ENCODE measurements at regions not wholly inside any gene's neighbourhood (a gene's known extent, or its start where the extent isn't known, plus 50 kb on each side); places are given as distances from the start of the nearest gene placed in this dataset.

DNA sequence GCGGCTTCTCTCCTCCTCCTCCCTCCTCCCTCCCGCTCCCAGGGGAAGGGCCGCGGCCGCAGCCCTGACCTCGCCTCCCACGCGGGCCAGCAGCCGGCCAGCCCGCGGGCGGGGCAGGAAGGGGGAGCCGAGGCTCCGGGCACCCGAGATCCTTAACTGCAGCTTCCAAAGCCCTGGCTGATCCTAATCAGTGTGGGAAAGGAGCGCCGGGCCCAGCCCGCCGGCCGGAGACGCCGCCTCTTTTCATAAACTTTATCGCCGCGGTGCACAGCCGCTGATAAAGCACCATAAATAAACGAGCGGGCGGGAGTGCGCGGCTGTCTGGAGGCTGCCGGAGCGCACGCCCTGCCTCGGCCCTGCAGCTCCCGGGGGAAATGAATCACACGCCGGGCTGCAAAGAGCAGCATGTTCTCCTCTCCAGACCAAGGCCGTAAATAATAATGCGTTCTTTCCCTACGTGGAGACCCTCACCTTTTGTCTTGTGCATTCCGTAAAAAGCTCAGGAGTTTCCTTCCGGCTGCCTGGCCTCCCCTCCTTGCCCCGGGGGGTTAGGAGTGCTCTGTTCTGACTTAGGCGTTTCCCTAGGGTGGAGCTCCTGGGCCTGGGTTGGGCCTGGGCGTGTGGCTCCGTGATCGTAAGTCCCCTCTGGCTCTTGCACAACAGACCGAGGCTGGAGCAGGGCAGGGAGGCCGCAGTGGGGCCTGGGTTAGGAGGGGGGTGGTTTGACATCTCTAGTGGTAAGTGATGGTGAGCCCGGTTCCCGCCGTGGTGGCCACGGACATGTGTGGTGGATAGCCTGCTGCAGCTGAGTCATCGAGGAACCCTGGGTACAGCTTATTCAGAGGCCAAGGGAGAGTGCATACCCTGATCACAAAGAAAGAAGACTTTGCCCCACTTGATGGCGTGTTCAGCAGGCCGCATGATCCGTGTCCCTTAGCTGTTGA is 132.6 kb upstream of the HES1 start (continued):
- TF ChIP-seq, protein P1, sequence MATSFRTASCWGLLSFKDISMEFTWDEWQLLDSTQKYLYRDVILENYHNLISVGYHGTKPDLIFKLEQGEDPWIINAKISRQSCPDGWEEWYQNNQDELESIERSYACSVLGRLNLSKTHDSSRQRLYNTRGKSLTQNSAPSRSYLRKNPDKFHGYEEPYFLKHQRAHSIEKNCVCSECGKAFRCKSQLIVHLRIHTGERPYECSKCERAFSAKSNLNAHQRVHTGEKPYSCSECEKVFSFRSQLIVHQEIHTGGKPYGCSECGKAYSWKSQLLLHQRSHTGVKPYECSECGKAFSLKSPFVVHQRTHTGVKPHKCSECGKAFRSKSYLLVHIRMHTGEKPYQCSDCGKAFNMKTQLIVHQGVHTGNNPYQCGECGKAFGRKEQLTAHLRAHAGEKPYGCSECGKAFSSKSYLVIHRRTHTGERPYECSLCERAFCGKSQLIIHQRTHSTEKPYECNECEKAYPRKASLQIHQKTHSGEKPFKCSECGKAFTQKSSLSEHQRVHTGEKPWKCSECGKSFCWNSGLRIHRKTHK (tag by site-specific recombination; IDR thresholded peaks at IDR 0.05) = no peak
- TF ChIP-seq, protein P2, sequence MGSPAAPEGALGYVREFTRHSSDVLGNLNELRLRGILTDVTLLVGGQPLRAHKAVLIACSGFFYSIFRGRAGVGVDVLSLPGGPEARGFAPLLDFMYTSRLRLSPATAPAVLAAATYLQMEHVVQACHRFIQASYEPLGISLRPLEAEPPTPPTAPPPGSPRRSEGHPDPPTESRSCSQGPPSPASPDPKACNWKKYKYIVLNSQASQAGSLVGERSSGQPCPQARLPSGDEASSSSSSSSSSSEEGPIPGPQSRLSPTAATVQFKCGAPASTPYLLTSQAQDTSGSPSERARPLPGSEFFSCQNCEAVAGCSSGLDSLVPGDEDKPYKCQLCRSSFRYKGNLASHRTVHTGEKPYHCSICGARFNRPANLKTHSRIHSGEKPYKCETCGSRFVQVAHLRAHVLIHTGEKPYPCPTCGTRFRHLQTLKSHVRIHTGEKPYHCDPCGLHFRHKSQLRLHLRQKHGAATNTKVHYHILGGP (tag by site-specific recombination; IDR thresholded peaks at IDR 0.05) = no peak; the same call in 1 of the 2 replicates
- TF ChIP-seq, protein P3, sequence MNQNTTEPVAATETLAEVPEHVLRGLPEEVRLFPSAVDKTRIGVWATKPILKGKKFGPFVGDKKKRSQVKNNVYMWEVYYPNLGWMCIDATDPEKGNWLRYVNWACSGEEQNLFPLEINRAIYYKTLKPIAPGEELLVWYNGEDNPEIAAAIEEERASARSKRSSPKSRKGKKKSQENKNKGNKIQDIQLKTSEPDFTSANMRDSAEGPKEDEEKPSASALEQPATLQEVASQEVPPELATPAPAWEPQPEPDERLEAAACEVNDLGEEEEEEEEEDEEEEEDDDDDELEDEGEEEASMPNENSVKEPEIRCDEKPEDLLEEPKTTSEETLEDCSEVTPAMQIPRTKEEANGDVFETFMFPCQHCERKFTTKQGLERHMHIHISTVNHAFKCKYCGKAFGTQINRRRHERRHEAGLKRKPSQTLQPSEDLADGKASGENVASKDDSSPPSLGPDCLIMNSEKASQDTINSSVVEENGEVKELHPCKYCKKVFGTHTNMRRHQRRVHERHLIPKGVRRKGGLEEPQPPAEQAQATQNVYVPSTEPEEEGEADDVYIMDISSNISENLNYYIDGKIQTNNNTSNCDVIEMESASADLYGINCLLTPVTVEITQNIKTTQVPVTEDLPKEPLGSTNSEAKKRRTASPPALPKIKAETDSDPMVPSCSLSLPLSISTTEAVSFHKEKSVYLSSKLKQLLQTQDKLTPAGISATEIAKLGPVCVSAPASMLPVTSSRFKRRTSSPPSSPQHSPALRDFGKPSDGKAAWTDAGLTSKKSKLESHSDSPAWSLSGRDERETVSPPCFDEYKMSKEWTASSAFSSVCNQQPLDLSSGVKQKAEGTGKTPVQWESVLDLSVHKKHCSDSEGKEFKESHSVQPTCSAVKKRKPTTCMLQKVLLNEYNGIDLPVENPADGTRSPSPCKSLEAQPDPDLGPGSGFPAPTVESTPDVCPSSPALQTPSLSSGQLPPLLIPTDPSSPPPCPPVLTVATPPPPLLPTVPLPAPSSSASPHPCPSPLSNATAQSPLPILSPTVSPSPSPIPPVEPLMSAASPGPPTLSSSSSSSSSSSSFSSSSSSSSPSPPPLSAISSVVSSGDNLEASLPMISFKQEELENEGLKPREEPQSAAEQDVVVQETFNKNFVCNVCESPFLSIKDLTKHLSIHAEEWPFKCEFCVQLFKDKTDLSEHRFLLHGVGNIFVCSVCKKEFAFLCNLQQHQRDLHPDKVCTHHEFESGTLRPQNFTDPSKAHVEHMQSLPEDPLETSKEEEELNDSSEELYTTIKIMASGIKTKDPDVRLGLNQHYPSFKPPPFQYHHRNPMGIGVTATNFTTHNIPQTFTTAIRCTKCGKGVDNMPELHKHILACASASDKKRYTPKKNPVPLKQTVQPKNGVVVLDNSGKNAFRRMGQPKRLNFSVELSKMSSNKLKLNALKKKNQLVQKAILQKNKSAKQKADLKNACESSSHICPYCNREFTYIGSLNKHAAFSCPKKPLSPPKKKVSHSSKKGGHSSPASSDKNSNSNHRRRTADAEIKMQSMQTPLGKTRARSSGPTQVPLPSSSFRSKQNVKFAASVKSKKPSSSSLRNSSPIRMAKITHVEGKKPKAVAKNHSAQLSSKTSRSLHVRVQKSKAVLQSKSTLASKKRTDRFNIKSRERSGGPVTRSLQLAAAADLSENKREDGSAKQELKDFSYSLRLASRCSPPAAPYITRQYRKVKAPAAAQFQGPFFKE (tag by site-specific recombination; IDR thresholded peaks at IDR 0.05; ENCODE audit: borderline replicate concordance) = no peak
- TF ChIP-seq ZNF311 (tag by site-specific recombination; IDR thresholded peaks at IDR 0.05; ENCODE audit: borderline replicate concordance) (no peak), REPIN1 (tag by site-specific recombination; IDR thresholded peaks at IDR 0.05; ENCODE audit: low read depth) (no peak), IKZF3 (tag by site-specific recombination; IDR thresholded peaks at IDR 0.05) (peak; percentile 70), ZNF202 (tag by site-specific recombination; IDR thresholded peaks at IDR 0.05; ENCODE audit: borderline replicate concordance) (no peak), PRDM1 (tag by site-specific recombination; IDR thresholded peaks at IDR 0.05) (0 out of 2 replicates have a peak, but pooled peaks have one; percentile 5), ZNF10 (tag by site-specific recombination; IDR thresholded peaks at IDR 0.05) (peak; percentile 86), ZFHX2 (tag by site-specific recombination; conservative IDR thresholded peaks at IDR 0.05) (peak; percentile 92), ZNF112 (tag by site-specific recombination; IDR thresholded peaks at IDR 0.05) (no peak)
- TF ChIP-seq, protein P4, sequence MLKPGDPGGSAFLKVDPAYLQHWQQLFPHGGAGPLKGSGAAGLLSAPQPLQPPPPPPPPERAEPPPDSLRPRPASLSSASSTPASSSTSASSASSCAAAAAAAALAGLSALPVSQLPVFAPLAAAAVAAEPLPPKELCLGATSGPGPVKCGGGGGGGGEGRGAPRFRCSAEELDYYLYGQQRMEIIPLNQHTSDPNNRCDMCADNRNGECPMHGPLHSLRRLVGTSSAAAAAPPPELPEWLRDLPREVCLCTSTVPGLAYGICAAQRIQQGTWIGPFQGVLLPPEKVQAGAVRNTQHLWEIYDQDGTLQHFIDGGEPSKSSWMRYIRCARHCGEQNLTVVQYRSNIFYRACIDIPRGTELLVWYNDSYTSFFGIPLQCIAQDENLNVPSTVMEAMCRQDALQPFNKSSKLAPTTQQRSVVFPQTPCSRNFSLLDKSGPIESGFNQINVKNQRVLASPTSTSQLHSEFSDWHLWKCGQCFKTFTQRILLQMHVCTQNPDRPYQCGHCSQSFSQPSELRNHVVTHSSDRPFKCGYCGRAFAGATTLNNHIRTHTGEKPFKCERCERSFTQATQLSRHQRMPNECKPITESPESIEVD (tag by site-specific recombination; IDR thresholded peaks at IDR 0.05) = peak; percentile 37; the same call in 1 of the 2 replicates
- TF ChIP-seq, protein P5, sequence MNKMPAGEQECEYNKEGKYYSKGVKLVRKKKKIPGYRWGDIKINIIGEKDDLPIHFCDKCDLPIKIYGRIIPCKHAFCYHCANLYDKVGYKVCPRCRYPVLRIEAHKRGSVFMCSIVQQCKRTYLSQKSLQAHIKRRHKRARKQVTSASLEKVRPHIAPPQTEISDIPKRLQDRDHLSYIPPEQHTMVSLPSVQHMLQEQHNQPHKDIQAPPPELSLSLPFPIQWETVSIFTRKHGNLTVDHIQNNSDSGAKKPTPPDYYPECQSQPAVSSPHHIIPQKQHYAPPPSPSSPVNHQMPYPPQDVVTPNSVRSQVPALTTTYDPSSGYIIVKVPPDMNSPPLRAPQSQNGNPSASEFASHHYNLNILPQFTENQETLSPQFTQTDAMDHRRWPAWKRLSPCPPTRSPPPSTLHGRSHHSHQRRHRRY (tag by site-specific recombination; IDR thresholded peaks at IDR 0.05) = no peak; the same call in 1 of the 2 replicates
- TF ChIP-seq, protein P6, sequence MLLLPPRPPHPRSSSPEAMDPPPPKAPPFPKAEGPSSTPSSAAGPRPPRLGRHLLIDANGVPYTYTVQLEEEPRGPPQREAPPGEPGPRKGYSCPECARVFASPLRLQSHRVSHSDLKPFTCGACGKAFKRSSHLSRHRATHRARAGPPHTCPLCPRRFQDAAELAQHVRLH (tag by site-specific recombination; IDR thresholded peaks at IDR 0.05) = no peak
- TF ChIP-seq, protein P7, sequence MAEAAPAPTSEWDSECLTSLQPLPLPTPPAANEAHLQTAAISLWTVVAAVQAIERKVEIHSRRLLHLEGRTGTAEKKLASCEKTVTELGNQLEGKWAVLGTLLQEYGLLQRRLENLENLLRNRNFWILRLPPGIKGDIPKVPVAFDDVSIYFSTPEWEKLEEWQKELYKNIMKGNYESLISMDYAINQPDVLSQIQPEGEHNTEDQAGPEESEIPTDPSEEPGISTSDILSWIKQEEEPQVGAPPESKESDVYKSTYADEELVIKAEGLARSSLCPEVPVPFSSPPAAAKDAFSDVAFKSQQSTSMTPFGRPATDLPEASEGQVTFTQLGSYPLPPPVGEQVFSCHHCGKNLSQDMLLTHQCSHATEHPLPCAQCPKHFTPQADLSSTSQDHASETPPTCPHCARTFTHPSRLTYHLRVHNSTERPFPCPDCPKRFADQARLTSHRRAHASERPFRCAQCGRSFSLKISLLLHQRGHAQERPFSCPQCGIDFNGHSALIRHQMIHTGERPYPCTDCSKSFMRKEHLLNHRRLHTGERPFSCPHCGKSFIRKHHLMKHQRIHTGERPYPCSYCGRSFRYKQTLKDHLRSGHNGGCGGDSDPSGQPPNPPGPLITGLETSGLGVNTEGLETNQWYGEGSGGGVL (tag by site-specific recombination; IDR thresholded peaks at IDR 0.05) = no peak; the same call in none of the 2 replicates
- TF ChIP-seq, protein P8, sequence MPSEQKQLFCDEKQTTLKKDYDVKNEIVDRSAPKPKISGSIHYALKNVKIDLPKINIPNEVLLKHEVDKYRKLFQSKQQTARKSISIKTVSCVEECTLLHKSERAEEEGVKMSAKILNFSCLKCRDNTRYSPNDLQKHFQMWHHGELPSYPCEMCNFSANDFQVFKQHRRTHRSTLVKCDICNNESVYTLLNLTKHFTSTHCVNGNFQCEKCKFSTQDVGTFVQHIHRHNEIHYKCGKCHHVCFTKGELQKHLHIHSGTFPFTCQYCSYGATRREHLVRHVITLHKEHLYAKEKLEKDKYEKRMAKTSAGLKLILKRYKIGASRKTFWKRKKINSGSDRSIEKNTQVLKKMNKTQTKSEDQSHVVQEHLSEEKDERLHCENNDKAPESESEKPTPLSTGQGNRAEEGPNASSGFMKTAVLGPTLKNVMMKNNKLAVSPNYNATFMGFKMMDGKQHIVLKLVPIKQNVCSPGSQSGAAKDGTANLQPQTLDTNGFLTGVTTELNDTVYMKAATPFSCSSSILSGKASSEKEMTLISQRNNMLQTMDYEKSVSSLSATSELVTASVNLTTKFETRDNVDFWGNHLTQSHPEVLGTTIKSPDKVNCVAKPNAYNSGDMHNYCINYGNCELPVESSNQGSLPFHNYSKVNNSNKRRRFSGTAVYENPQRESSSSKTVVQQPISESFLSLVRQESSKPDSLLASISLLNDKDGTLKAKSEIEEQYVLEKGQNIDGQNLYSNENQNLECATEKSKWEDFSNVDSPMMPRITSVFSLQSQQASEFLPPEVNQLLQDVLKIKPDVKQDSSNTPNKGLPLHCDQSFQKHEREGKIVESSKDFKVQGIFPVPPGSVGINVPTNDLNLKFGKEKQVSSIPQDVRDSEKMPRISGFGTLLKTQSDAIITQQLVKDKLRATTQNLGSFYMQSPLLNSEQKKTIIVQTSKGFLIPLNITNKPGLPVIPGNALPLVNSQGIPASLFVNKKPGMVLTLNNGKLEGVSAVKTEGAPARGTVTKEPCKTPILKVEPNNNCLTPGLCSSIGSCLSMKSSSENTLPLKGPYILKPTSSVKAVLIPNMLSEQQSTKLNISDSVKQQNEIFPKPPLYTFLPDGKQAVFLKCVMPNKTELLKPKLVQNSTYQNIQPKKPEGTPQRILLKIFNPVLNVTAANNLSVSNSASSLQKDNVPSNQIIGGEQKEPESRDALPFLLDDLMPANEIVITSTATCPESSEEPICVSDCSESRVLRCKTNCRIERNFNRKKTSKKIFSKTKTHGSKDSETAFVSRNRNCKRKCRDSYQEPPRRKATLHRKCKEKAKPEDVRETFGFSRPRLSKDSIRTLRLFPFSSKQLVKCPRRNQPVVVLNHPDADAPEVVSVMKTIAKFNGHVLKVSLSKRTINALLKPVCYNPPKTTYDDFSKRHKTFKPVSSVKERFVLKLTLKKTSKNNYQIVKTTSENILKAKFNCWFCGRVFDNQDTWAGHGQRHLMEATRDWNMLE (tag by site-specific recombination; conservative IDR thresholded peaks at IDR 0.05; ENCODE audit: low read depth) = no peak

All from HEK293 (cell line).